Neural progenitor cell (in vitro differentiated cells): ENCODE measurements at regions not wholly inside any gene's neighbourhood (a gene's known extent, or its start where the extent isn't known, plus 50 kb on each side); places are given as distances from the start of the nearest gene placed in this dataset.

Experiments used
- DNase-seq: peaks from one replicate; pipeline ENCODE4 v3.0.0-alpha.2; 2016; ENCODE audit warnings: low spot score
- H2AFZ ChIP-seq: fragments of 200-600 bp; sonication (generic); replicated peaks from 2 replicates; pipeline ENCODE4 v1.6.1; 2016; ENCODE audit warnings: antibody characterized with exemption
- H3F3A ChIP-seq: fragments of 200-600 bp; sonication (generic); 2 replicates; pipeline ENCODE4 v1.6.1; 2016; ENCODE audit warnings: antibody characterized with exemption, low read depth
- H3K27ac ChIP-seq: fragments of 200-600 bp; sonication (generic); 2 replicates; pipeline ENCODE4 v1.5.1; 2016; ENCODE audit warnings: mild to moderate bottlenecking
- H3K27me3 ChIP-seq: fragments of 200-600 bp; sonication (generic); 2 replicates; pipeline ENCODE4 v1.6.1; 2016; ENCODE audit warnings: mild to moderate bottlenecking, moderate library complexity
- H3K36me3 ChIP-seq: fragments of 200-600 bp; sonication (generic); 2 replicates; pipeline ENCODE4 v1.5.1; 2016
- H3K4me1 ChIP-seq: fragments of 200-600 bp; sonication (generic); 2 replicates; pipeline ENCODE4 v1.6.1; 2016; ENCODE audit warnings: mixed run types
- H3K4me2 ChIP-seq: fragments of 200-600 bp; sonication (generic); 2 replicates; pipeline ENCODE4 v1.6.1; 2016
- H3K4me3 ChIP-seq: fragments of 200-600 bp; sonication (generic); 2 replicates; pipeline ENCODE4 v1.5.1; 2016
- H3K79me2 ChIP-seq: fragments of 200-600 bp; sonication (generic); 2 replicates; pipeline ENCODE4 v1.6.1; 2016; ENCODE audit warnings: low read depth
- H3K9ac ChIP-seq: fragments of 200-600 bp; sonication (generic); 2 replicates; pipeline ENCODE4 v1.6.1; 2016
- H3K9me3 ChIP-seq: fragments of 200-600 bp; sonication (generic); 2 replicates; pipeline ENCODE4 v1.5.1; 2016; ENCODE audit warnings: low read depth
- H4K20me1 ChIP-seq: fragments of 200-600 bp; sonication (generic); 2 replicates; pipeline ENCODE4 v1.6.1; 2016; ENCODE audit warnings: low read depth
- H3K27ac Mint-ChIP-seq: 3 replicates; pipeline ENCODE4 v1.8.0; 2021; ENCODE audit warnings: mixed read lengths
- H3K27me3 Mint-ChIP-seq: 2 replicates; pipeline ENCODE4 v1.8.0; 2022; ENCODE audit warnings: low read depth, mild to moderate bottlenecking, inconsistent platforms, moderate library complexity, mixed read lengths; ENCODE audit not compliant: insufficient read depth
- H3K36me3 Mint-ChIP-seq: 3 replicates; pipeline ENCODE4 v1.8.0; 2021; ENCODE audit warnings: mixed read lengths
- H3K4me1 Mint-ChIP-seq: 3 replicates; pipeline ENCODE4 v1.8.0; 2021; ENCODE audit warnings: mixed read lengths
- H3K4me3 Mint-ChIP-seq: 3 replicates; pipeline ENCODE4 v1.8.0; 2021; ENCODE audit warnings: mild to moderate bottlenecking, moderate library complexity, mixed read lengths
- H3K9me3 Mint-ChIP-seq: 3 replicates; pipeline ENCODE4 v1.8.0; 2020; ENCODE audit warnings: mixed read lengths
- EZH2 ChIP-seq: fragments of 200-600 bp; sonication (generic); IDR thresholded peaks from 2 replicates; pipeline ENCODE4 v1.6.1; 2017; ENCODE audit warnings: antibody characterized with exemption, mild to moderate bottlenecking, moderate library complexity
- EZH2phosphoT487 ChIP-seq: fragments of 200-600 bp; sonication (generic); IDR thresholded peaks from 2 replicates; pipeline ENCODE4 v1.6.1; 2017; ENCODE audit warnings: antibody characterized with exemption
- TF ChIP-seq, protein P1 (sequence below): fragments of 200-600 bp; sonication (generic); IDR thresholded peaks from 2 replicates; pipeline ENCODE4 v1.5.1; 2017; ENCODE audit warnings: antibody characterized with exemption, mild to moderate bottlenecking

- no peaks in the 10 kb centered on the region for H3K36me3 Mint-ChIP-seq
- no peaks in the 10 kb centered on the region for H3K79me2 ChIP-seq
- peaks cover 34% of the 10 kb centered on the region for H3K4me1 ChIP-seq
- no peaks in the 10 kb centered on the region for H3K27me3 ChIP-seq
- DNase-seq = no peak
- H3K4me1 Mint-ChIP-seq = peaks cover 34% of the 10 kb centered on the region
- peak overlapping the region; percentile 29 for H3K27ac Mint-ChIP-seq
- no peak overlapping the region for H2AFZ ChIP-seq
- H4K20me1 ChIP-seq = no peaks in the 10 kb centered on the region
- no peak overlapping the region for H3K27ac ChIP-seq
- H3K4me3 ChIP-seq = no peak overlapping the region
- H3K36me3 ChIP-seq = no peaks in the 10 kb centered on the region
- H3K27me3 Mint-ChIP-seq = peaks cover 9% of the 10 kb centered on the region
- no peak overlapping the region for H3K4me3 Mint-ChIP-seq
- H3K9me3 ChIP-seq = no peaks in the 10 kb centered on the region
- H3K4me2 ChIP-seq = no peak overlapping the region
- no peak overlapping the region for H3K9ac ChIP-seq
- H3F3A ChIP-seq = peaks cover 19% of the 10 kb centered on the region
- H3K9me3 Mint-ChIP-seq = no peaks in the 10 kb centered on the region
- TF ChIP-seq, protein P1, sequence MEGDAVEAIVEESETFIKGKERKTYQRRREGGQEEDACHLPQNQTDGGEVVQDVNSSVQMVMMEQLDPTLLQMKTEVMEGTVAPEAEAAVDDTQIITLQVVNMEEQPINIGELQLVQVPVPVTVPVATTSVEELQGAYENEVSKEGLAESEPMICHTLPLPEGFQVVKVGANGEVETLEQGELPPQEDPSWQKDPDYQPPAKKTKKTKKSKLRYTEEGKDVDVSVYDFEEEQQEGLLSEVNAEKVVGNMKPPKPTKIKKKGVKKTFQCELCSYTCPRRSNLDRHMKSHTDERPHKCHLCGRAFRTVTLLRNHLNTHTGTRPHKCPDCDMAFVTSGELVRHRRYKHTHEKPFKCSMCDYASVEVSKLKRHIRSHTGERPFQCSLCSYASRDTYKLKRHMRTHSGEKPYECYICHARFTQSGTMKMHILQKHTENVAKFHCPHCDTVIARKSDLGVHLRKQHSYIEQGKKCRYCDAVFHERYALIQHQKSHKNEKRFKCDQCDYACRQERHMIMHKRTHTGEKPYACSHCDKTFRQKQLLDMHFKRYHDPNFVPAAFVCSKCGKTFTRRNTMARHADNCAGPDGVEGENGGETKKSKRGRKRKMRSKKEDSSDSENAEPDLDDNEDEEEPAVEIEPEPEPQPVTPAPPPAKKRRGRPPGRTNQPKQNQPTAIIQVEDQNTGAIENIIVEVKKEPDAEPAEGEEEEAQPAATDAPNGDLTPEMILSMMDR = no peak
- no peak for TF ChIP-seq EZH2
Measured at GRCh38 chr2:42962508-42962953, 170.1 kb upstream of the HAAO start.

- no peak for DNase-seq
- Histone ChIP-seq H3K27ac (no peak overlapping the region), H3K9me3 (no peaks in the 10 kb centered on the region), H3K4me2 (peak overlapping the region; percentile 47), H3K4me3 (no peak overlapping the region), H3K79me2 (no peaks in the 10 kb centered on the region), H3K36me3 (no peaks in the 10 kb centered on the region), H3K9ac (no peak overlapping the region), H3F3A (peaks cover 25% of the 10 kb centered on the region), H3K4me1 (peaks cover 39% of the 10 kb centered on the region), H2AFZ (peak overlapping the region; percentile 94), H4K20me1 (no peaks in the 10 kb centered on the region), H3K27me3 (no peaks in the 10 kb centered on the region)
- Mint-ChIP-seq H3K27me3 (peaks cover 7% of the 10 kb centered on the region), H3K4me1 (peaks cover 35% of the 10 kb centered on the region), H3K36me3 (no peaks in the 10 kb centered on the region), H3K27ac (no peak overlapping the region), H3K9me3 (no peaks in the 10 kb centered on the region), H3K4me3 (no peak overlapping the region)
- TF ChIP-seq EZH2phosphoT487 (no peak), EZH2 (no peak)
- TF ChIP-seq, protein P1 = no peak
Measured at GRCh38 chr2:42961961-42962360, 169.6 kb upstream of the HAAO start.

GRCh38 chr2:42961385-42961811, 169.0 kb upstream of the HAAO start:
- Histone ChIP-seq H3K4me3 (no peak overlapping the region), H3K9me3 (no peaks in the 10 kb centered on the region), H3K79me2 (no peaks in the 10 kb centered on the region), H2AFZ (peak overlapping the region; percentile 94), H3K4me2 (peak overlapping the region; percentile 47), H3F3A (peaks cover 30% of the 10 kb centered on the region), H3K36me3 (no peaks in the 10 kb centered on the region), H3K27me3 (no peaks in the 10 kb centered on the region), H4K20me1 (no peaks in the 10 kb centered on the region), H3K27ac (peak overlapping the region; percentile 30), H3K4me1 (peaks cover 40% of the 10 kb centered on the region), H3K9ac (no peak overlapping the region)
- TF ChIP-seq EZH2phosphoT487 (no peak), EZH2 (no peak)
- TF ChIP-seq, protein P1 = no peak
- Mint-ChIP-seq H3K36me3 (no peaks in the 10 kb centered on the region), H3K9me3 (no peaks in the 10 kb centered on the region), H3K27ac (peak overlapping the region; percentile 57), H3K27me3 (peaks cover 7% of the 10 kb centered on the region), H3K4me1 (peaks cover 37% of the 10 kb centered on the region), H3K4me3 (no peak overlapping the region)
- DNase-seq = peak; percentile 61
